EL (cell line): ENCODE measurements at regions not wholly inside any gene's neighbourhood (a gene's known extent, or its start where the extent isn't known, plus 50 kb on each side); places are given as distances from the start of the nearest gene placed in this dataset.
"Not testable (repeated sequence)": the region's sequence is repeated elsewhere in the genome, so short reads cannot be mapped to it uniquely, and the experiment has no call there.

Source experiments
- DNase-seq: peaks from one replicate; pipeline ENCODE4 v3.0.0-alpha.2; 2016

DNA sequence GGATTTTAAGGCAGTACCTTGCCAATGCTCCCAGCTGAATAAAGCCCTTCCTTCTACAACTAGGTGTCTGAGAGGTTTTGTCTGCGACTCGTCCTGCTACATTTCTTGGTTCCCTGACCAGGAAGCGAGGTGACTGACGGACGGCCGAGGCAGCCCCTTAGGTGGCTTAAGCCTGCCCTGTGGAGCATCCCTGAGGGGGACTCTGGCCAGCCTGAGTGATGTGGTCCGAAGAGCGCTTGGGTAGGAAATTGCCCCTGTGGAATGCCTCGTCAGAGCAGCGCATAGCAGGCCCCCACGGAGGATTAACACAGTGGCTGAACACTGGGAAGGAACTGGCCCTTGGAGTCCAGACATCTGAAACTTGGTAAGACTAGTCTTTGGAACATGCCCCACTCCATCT is 210.9 kb upstream of the CNTN3 start:
- DNase-seq: not testable (repeated sequence)

- no peak for DNase-seq
Observed at GRCh38 chr3:74824366-74824765, 209.9 kb upstream of the CNTN3 start.

DNA sequence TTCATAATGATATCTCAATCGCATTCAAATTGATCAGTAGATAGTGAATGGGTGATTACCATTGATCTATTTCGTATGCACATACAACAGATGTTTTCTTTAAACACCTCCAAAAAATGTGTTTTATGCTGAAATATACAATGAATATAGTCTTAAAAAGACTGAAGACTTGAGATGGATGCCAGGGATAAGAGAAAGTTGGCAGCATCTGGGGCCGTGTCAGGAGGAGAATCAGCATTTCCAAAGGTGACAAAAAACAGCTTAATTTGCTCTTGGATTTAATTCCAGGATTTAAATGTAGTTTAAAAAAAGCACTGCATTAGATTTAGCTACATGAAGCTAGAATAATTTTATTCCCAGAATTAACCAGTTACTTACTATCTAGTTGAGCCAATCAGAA is 199.7 kb upstream of the CNTN3 start:
- no peak for DNase-seq

DNA sequence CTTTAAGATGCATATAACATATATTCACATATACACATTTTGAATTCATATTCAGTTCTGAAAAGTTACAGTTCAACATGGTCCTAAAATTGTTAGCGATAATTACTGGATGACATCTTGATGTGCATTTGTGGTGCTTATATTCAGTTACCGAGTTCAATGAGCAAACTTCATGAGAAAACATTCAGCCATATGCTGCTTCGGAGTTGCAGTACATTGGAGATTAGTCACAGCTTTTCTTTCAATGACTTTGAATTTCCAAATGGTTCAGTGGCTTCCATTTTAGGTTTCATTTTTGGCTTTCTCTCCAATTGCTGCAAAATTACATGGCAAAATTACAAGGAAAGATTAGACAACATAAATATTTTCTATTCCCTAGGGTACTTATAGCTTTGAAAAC is 198.3 kb upstream of the CNTN3 start:
- no peak for DNase-seq

- no peak for DNase-seq
Observed at GRCh38 chr3:74808506-74809275, 194.2 kb upstream of the CNTN3 start.

GRCh38 chr3:74801924-74802323 is 187.5 kb upstream of the CNTN3 start:
- no peak for DNase-seq

DNA sequence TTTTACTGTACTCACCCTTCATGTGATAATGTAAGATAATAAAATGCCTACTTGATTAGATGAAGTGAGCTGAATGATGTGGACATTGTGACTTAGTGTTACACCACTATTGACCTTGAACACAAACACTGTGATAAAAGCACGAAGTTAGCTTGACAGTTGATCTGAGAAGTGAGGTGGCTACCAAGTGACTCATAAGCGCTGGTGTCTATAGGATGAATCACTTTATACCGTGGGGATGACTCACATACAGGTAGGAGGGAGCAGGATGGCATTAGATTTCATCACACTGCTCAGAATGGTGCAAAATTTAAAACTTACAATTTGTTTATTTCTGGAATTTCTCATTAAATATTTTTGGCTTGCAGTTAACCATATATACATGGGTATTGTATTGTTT is 174.7 kb upstream of the CNTN3 start:
- peak; percentile 31 for DNase-seq

GRCh38 chr3:74787011-74787410 is 172.6 kb upstream of the CNTN3 start:
- DNase-seq: no peak

DNA sequence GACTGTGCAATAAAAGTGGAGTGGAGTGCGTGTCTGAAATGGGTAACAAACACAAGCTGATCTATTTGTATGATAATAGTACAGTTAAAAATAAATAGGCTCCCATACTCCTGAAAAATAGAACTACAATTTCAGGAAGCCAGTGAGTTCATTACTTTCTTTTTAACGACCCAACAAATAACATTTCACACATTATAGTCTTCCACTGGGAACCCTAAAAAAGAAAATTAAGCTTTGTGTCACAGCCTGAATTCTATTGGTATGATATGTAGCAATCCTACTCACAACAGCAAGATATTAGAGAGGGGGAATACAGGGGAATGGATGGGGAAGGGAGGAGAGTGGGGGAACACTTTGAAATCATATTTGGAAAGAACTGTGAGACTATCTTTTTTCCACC is 156.9 kb upstream of the CNTN3 start:
- DNase-seq: no peak

DNA sequence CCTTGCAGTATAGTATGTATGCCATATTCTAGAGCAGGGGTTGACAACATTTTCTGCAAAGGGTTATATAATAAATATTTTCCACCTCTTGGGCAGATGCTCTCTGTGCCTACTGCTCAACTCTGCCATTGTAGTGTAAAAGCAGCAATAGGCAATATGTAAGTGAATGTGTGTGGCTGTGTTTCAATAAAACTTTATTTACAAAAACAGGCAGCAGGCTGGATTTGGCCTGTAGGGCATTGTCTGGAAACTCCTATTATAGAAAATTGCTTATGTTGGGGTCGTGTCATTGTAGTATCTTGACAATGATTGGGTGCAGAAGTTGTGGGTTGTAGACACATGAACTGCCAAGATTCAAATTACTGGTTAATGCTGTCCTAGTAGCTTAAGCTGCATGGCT is 153.6 kb upstream of the CNTN3 start:
- DNase-seq: no peak

GRCh38 chr3:74766405-74766804 is 151.9 kb upstream of the CNTN3 start:
- no peak for DNase-seq

DNA sequence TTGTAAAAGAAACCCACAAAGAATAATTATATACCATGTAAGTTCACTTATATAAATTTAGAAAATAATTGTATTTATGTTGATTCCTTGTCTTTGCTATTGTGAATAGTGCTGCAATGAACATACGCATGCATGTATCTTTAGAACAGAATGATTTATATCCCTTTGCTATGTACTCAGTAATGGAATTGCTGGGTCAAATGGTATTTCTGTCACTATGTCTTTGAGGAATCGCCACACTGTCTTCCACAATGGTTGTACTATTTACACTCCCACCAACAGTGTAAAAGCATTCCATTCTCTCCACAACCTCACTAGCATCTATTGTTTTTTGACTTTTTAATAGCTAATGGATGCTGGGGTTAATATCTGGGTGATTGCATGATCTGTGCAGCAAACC is 149.4 kb upstream of the CNTN3 start:
- no peak for DNase-seq

DNA sequence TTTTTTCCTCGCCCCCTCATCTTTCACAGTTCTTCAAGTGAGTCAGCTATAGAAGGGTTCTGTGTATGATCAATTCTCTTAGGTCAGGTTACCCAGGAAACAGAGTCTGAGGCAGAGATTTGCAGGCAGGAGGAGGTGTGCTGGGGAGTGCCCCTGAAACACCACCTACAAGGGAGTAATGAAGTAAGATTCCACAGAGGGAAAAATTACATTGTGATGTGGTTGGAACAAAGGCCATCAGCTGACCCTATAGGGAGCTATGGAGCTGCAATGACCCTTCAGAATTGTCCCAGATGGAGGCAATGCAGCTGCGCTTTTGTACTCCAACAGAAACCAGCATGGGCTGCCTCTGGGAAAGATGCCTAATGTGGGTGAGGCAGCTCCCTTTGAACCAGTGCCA is 142.2 kb upstream of the CNTN3 start:
- DNase-seq: no peak

- no peak for DNase-seq
Observed at GRCh38 chr3:74752290-74752689, 137.8 kb upstream of the CNTN3 start.

- no peak for DNase-seq
Observed at GRCh38 chr3:74751775-74752174, 137.3 kb upstream of the CNTN3 start.

DNA sequence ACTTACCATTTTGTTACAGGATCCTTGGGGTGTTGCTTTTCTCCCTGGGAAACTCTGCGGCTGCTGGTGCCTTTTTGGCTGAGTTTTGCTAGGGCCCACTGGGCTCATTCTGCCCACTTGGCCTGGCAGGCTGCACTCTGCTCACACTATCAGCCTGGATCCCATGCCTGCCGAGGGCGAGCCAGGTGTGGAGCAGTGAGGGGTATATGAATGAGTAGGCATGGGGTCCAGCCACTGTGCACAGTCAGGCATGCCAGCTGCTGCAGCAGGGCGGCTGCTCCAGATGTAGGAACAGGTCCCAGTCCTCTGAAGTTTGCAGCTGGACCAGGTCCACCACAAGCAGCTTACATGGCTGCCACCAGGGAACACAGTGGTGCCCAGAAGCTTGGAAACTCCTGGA is 136.4 kb upstream of the CNTN3 start:
- no peak for DNase-seq

DNA sequence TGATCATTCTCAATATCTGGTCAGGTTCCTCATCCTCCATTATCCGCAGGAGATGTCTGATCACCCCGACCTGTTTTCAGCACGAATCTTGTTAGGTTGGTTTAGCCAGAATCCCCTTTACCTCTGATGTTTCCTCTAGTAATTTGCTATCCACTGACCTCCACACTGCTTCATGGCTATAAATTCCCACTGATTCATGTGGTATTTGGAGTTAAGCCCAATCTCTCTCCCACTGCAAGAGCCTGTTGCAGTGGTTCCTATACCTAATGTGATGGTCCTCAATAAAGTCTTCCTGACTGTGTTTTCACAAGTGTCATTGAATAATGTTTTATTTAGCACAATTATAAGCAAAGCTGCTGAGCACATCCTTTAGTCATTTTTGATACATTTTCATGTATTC is 124.8 kb upstream of the CNTN3 start:
- no peak for DNase-seq

- no peak for DNase-seq
Observed at GRCh38 chr3:74722211-74722610, 107.8 kb upstream of the CNTN3 start.

GRCh38 chr3:74713977-74714376 is 99.5 kb upstream of the CNTN3 start:
- DNase-seq: no peak

DNA sequence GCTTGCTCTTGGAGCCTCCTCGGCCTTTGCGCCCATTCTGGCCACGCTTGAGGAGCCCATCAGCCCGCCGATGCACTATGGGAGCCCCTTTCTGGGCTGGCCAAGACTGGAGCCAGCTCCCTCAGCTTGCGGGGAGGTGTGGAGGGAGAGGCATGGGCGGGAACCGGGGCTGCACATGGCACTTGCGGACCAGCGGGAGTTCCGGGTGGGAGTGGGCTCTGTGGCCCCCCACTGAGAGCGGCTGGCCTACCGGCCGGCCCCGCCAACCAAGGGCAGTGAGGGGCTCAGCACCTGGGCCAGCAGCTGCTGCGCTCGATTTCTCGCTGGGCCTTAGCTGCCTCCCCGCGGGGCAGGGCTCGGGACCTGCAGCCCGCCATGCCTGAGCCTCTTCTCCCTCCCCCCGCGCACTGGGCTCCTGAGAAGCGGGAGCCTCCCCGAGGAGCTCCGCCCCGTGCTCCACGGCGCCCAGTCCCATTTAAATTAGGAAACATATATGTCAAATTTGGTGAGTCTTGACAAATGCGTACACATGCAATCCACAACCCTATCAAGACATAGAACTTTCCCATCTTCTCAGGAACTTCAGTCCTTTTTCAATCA is 97.6 kb upstream of the CNTN3 start:
- DNase-seq: no peak

- DNase-seq: no peak
Observed at GRCh38 chr3:74709951-74710350, 95.5 kb upstream of the CNTN3 start.

DNA sequence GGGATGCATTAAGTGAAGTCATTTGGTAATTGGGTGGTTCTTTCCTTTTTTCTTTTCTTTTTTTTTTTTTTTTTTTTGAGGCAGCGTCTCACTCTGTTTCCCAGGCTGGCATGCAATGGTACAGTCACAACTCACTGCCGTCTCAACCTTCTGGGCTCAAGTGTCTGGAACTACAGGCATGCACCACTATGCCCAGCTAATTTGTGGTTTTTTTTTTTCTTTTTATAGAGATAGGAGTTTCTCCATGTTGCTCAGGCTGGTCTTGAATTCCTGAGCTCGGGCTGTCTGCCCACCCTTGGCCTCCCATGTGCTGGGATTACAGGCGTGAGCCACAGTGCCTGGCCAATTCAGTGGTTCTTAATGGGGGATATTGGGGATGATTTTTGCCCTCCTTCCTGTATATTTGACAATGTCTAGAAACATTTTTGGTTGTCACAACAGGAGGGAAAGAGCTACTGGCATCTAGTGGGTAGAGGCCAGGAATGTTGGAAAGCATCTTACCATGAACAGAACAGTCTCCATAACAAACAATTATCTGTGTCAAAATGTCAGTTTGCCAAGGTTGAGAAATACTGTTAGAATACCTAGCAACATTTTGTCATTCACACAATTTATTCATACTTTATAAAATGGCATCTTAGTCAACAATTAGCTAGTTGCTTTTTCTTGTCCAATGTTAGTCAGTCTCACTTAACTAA is 79.4 kb upstream of the CNTN3 start:
- no peak for DNase-seq

DNA sequence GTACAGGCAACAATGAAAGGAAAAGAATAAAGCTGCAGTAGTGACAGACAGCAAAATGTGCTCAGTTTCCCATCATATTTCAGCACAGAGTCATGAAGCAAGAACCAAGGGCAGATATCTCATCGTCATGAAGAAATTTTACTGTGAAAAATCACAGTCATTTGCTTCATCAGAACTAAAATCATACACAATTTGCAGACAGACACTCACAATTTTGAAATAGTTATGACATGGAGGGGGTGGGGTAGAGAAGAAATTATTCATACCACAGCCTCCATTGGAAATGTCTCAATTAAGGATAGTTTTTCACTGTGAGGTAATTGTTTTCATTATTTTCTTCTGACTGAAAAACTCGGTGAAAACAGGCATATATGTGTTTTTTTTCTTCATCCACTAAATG is 78.8 kb upstream of the CNTN3 start:
- no peak for DNase-seq

DNA sequence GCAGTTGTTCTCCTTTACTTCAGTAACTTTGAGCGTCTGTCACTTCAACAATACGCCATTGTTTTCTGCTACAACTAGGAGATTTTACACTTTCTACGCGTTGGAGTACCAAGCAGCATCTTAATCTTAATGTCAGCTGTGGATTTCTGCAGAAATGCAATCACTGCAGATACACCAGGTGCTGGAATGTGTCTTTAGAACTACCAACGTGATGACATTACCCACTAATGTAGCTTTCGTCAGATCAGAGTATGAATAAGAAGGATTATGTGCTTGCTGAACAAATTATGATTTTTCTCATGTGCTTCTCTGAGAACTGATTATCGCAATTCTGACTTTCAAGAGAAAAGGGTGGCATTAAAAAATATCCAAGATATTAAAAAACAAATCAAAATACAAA is 77.5 kb upstream of the CNTN3 start:
- no peak for DNase-seq
